ENCODE measurements at regions not wholly inside any gene's neighbourhood (a gene's known extent, or its start where the extent isn't known, plus 50 kb on each side); places are given as distances from the start of the nearest gene placed in this dataset.
A peak's percentile ranks its signal among the peaks of the same experiment; 100 is the strongest.

- no peak overlapping the region for H3K27ac ChIP-seq
- intact Hi-C loops (cut with DNase I): no loop called here
- H3K4me3 ChIP-seq: no peak overlapping the region
- ATAC-seq (no peak), DNase-seq (no peak)
- WGBS, 2 donors: 90 to 97% methylated on average over 5 of the region's 5 CpGs
- no peaks in the 10 kb centered on the region for H3K9me3 ChIP-seq
- TF ChIP-seq POLR2A (IDR thresholded peaks at IDR 0.05) (no peak), CTCF (IDR thresholded peaks at IDR 0.05) (no peak)
- no peaks in the 10 kb centered on the region for H3K4me1 ChIP-seq
- no peaks in the 10 kb centered on the region for H3K27me3 ChIP-seq
- no peaks in the 10 kb centered on the region for H3K36me3 ChIP-seq (replicated peaks in 1 of 2; ENCODE audit: insufficient read depth in 1 of 2, low read depth in 2 of 2)
Measured at GRCh38 chr13:104854698-104855097, 1680.8 kb downstream of the EFNB2 start.

- no peak overlapping the region for H3K4me3 ChIP-seq
- 74 to 82% methylated on average over 7 to 8 of the region's 8 CpGs for WGBS, 2 donors
- H3K36me3 ChIP-seq (replicated peaks in 1 of 2; ENCODE audit: insufficient read depth in 1 of 2, low read depth in 2 of 2): no peaks in the 10 kb centered on the region
- no peak overlapping the region for H3K27ac ChIP-seq
- no peak for TF ChIP-seq CTCF (IDR thresholded peaks at IDR 0.05)
- no peak for TF ChIP-seq POLR2A (IDR thresholded peaks at IDR 0.05)
- DNase-seq (no peak), ATAC-seq (no peak)
- H3K4me1 ChIP-seq: no peaks in the 10 kb centered on the region
- intact Hi-C loops (cut with DNase I): no loop called here
- H3K27me3 ChIP-seq: no peaks in the 10 kb centered on the region
- H3K9me3 ChIP-seq: no peaks in the 10 kb centered on the region
Measured at GRCh38 chr13:104854007-104854406, 1681.5 kb downstream of the EFNB2 start.

- H3K36me3 ChIP-seq (replicated peaks in 1 of 2; ENCODE audit: insufficient read depth in 1 of 2, low read depth in 2 of 2): no peaks in the 10 kb centered on the region
- intact Hi-C loops (cut with DNase I): no loop called here
- H3K27ac ChIP-seq: peak overlapping the region in 1 of 4 donors; percentile 52
- H3K4me1 ChIP-seq: no peaks in the 10 kb centered on the region
- H3K4me3 ChIP-seq: no peak overlapping the region
- no peaks in the 10 kb centered on the region for H3K27me3 ChIP-seq
- ATAC-seq (peak; percentile 38), DNase-seq (no peak)
- no peak for TF ChIP-seq POLR2A (IDR thresholded peaks at IDR 0.05)
- no peak for TF ChIP-seq CTCF (IDR thresholded peaks at IDR 0.05)
- WGBS, 2 donors: 19% methylated on average over 3 of the region's 3 CpGs
- H3K9me3 ChIP-seq: no peaks in the 10 kb centered on the region
Measured at GRCh38 chr13:104847922-104848321, 1687.5 kb downstream of the EFNB2 start.

GRCh38 chr13:104843401-104843800 lies 1692.1 kb downstream of the EFNB2 start:
- Histone ChIP-seq H3K27me3 (no peaks in the 10 kb centered on the region), H3K36me3 (replicated peaks in 1 of 2; ENCODE audit: insufficient read depth in 1 of 2, low read depth in 2 of 2) (no peaks in the 10 kb centered on the region), H3K27ac (no peak overlapping the region), H3K9me3 (no peaks in the 10 kb centered on the region), H3K4me3 (no peak overlapping the region), H3K4me1 (no peaks in the 10 kb centered on the region)
- ATAC-seq (no peak), DNase-seq (no peak)
- TF ChIP-seq POLR2A (IDR thresholded peaks at IDR 0.05): no peak
- no peak for TF ChIP-seq CTCF (IDR thresholded peaks at IDR 0.05)
- intact Hi-C loops (cut with DNase I): no loop called here

GRCh38 chr13:104841110-104841509 lies 1694.4 kb downstream of the EFNB2 start:
- Histone ChIP-seq H3K4me1 (no peaks in the 10 kb centered on the region), H3K27ac (no peak overlapping the region), H3K27me3 (no peaks in the 10 kb centered on the region), H3K9me3 (no peaks in the 10 kb centered on the region), H3K36me3 (replicated peaks in 1 of 2; ENCODE audit: insufficient read depth in 1 of 2, low read depth in 2 of 2) (no peaks in the 10 kb centered on the region), H3K4me3 (no peak overlapping the region)
- intact Hi-C loops (cut with DNase I): no loop called here
- DNase-seq: no peak
- ATAC-seq: no peak
- TF ChIP-seq POLR2A (IDR thresholded peaks at IDR 0.05): no peak
- TF ChIP-seq CTCF (IDR thresholded peaks at IDR 0.05): no peak
- WGBS, 2 donors: 83 to 87% methylated on average over 6 of the region's 6 CpGs
